GM12878 (cell line): ENCODE measurements at regions not wholly inside any gene's neighbourhood (a gene's known extent, or its start where the extent isn't known, plus 50 kb on each side); places are given as distances from the start of the nearest gene placed in this dataset.
A peak's percentile ranks its signal among the peaks of the same experiment; 100 is the strongest.

Experiments used
- ATAC-seq: fragments of 200-7000 bp; cut with Tn5 transposase; 3 replicates; pipeline ENCODE4 v1.9.1; 2020; ENCODE audit warnings: mild to moderate bottlenecking, moderate library complexity
- BruUV-seq: library from RNA; stranded (reverse); fragments of 400-500 nt; replicated peaks from 2 replicates; lab custom pipeline; 2021; lab: Mats Ljungman, UMichigan
- CTCF ChIA-PET: fragments of 300-600 bp; sonication (Branson Sonifier 250); formaldehyde crosslinking; extraction: SDS; loops from one replicate; lab custom pipeline; 2021; ENCODE audit warnings: inconsistent platforms; lab: Yijun Ruan, JAX
- POLR2A ChIA-PET: fragments of 350-600 bp; formaldehyde crosslinking; extraction: SDS; loops from one replicate; lab custom pipeline; 2021; ENCODE audit warnings: inconsistent platforms; lab: Charles Lee
- RAD21 ChIA-PET: fragments of 300-600 bp; sonication (Branson Sonifier 250); formaldehyde crosslinking; loops from one replicate; lab custom pipeline; 2023; ENCODE audit warnings: antibody characterized with exemption; ENCODE audit not compliant: unreplicated experiment; lab: Charles Lee
- SMC1A ChIA-PET: fragments of 300-600 bp; sonication (Branson Sonifier 250); formaldehyde crosslinking; loops from one replicate; lab custom pipeline; 2023; ENCODE audit not compliant: unreplicated experiment, uncharacterized antibody; lab: Charles Lee
- DNase-seq: peaks from one replicate; pipeline ENCODE4 v3.0.0-alpha.2; 2011; ENCODE audit warnings: low read depth, low spot score
- FAIRE-seq: peaks from 3 replicates; lab custom pipeline; 2011; peaks lifted over from hg19 to GRCh38; lab: Jason Lieb, UNC
- H2AFZ ChIP-seq: 2 replicates; pipeline ENCODE4 v1.6.0; 2011; ENCODE audit warnings: low read depth, low read length, control low read depth; ENCODE audit not compliant: control insufficient read depth
- H3K27ac ChIP-seq: 2 replicates; pipeline ENCODE4 v1.5.1; 2011; ENCODE audit warnings: control low read depth; ENCODE audit not compliant: control insufficient read depth, insufficient read depth
- H3K27me3 ChIP-seq, 2 experiments: replicated peaks in 1 of 2; 2 replicates each; pipeline versions ENCODE4 v1.6.0 to v1.6.1; 2011; ENCODE audit warnings: low read length in 1 of 2; ENCODE audit not compliant: control insufficient read depth in 2 of 2, insufficient read depth in 2 of 2
- H3K36me3 ChIP-seq, 2 experiments: 2 replicates each; pipeline ENCODE4 v1.5.1; 2011; ENCODE audit warnings: low read length in 1 of 2; ENCODE audit not compliant: control insufficient read depth in 2 of 2, insufficient read depth in 2 of 2
- H3K4me1 ChIP-seq: 2 replicates; pipeline ENCODE4 v1.6.1; 2011; ENCODE audit warnings: mild to moderate bottlenecking, low read length, moderate library complexity, mixed read lengths; ENCODE audit not compliant: control insufficient read depth, insufficient read depth
- H3K4me2 ChIP-seq: 2 replicates; pipeline ENCODE4 v1.6.0; 2011; ENCODE audit warnings: control low read depth; ENCODE audit not compliant: control insufficient read depth, insufficient read depth
- H3K4me3 ChIP-seq: fragments of 200-600 bp; sonication (generic); 2 replicates; pipeline ENCODE4 v1.5.1; 2016
- H3K79me2 ChIP-seq: 2 replicates; pipeline ENCODE4 v1.6.0; 2011; ENCODE audit warnings: low read length; ENCODE audit not compliant: control insufficient read depth, insufficient read depth
- H3K9ac ChIP-seq: 2 replicates; pipeline ENCODE4 v1.8.0; 2011; ENCODE audit warnings: low read length, control low read depth, mixed read lengths; ENCODE audit not compliant: control insufficient read depth, insufficient read depth
- H3K9me3 ChIP-seq: replicated peaks from 3 replicates; pipeline ENCODE4 v1.5.1; 2011; ENCODE audit warnings: mild to moderate bottlenecking, low read length; ENCODE audit not compliant: control insufficient read depth, insufficient read depth
- H4K20me1 ChIP-seq: 2 replicates; pipeline ENCODE4 v1.6.0; 2011; ENCODE audit not compliant: control insufficient read depth, insufficient read depth
- ATF7 ChIP-seq: fragments of 450-650 bp; IDR thresholded peaks from 2 replicates; pipeline ENCODE4 v1.6.1; 2016; ENCODE audit warnings: low read depth, mild to moderate bottlenecking
- BACH1 ChIP-seq: fragments of 450-650 bp; IDR thresholded peaks from 2 replicates; pipeline ENCODE4 v1.6.1; 2017; ENCODE audit warnings: mild to moderate bottlenecking, borderline replicate concordance
- CHD1 ChIP-seq: IDR thresholded peaks from 2 replicates; pipeline ENCODE4 v1.6.1; 2012; ENCODE audit warnings: low read depth, low read length, improper control_type of control experiment
- CHD2 ChIP-seq: IDR thresholded peaks from 2 replicates; pipeline ENCODE4 v1.6.1; 2011; ENCODE audit warnings: low read depth, low read length, improper control_type of control experiment, borderline replicate concordance
- CUX1 ChIP-seq: IDR thresholded peaks from 2 replicates; pipeline ENCODE4 v1.6.1; 2012; ENCODE audit warnings: improper control_type of control experiment, low read depth, low read length; ENCODE audit not compliant: insufficient replicate concordance
- GABPA ChIP-seq: IDR thresholded peaks from 2 replicates; pipeline ENCODE4 v1.6.1; 2014; ENCODE audit warnings: antibody characterized with exemption, low read depth, mild to moderate bottlenecking, inconsistent platforms
- HDGF ChIP-seq: fragments of 450-650 bp; IDR thresholded peaks from 2 replicates; pipeline ENCODE4 v1.6.1; 2016; ENCODE audit warnings: antibody characterized with exemption
- POLR2AphosphoS5 ChIP-seq: IDR thresholded peaks from 2 replicates; pipeline ENCODE4 v1.6.1; 2011; ENCODE audit warnings: mild to moderate bottlenecking, low read length, inconsistent platforms
- ZSCAN29 ChIP-seq: fragments of 450-650 bp; IDR thresholded peaks from 2 replicates; pipeline ENCODE4 v1.6.1; 2017; ENCODE audit warnings: mild to moderate bottlenecking, moderate library complexity
- WGBS: methylation state at CpG from one replicate; pipeline ENCODE4 v1.1.6; 2016; ENCODE audit warnings: low lambda C conversion rate; ENCODE audit not compliant: insufficient replicate concordance, insufficient coverage; ENCODE audit errors: missing lambda C conversion rate; 5-methylcytosine and 5-hydroxymethylcytosine counted together
- in situ Hi-C: fragments of 300-500 bp; cut with MboI; formaldehyde crosslinking; loops from 9 replicates; pipeline ENCODE4 v1.14.3; 2018; ENCODE audit warnings: mixed read lengths
- intact Hi-C: fragments of 100-400 bp; cut with micrococcal nuclease; formaldehyde crosslinking; loops from one replicate; pipeline ENCODE4 v1.14.2; 2022; ENCODE audit not compliant: unreplicated experiment
- TF ChIP-seq, protein P1 (sequence below): IDR thresholded peaks from 2 replicates; pipeline ENCODE4 v1.6.1; 2011; ENCODE audit warnings: low read depth, low read length, improper control_type of control experiment, borderline replicate concordance

DNA sequence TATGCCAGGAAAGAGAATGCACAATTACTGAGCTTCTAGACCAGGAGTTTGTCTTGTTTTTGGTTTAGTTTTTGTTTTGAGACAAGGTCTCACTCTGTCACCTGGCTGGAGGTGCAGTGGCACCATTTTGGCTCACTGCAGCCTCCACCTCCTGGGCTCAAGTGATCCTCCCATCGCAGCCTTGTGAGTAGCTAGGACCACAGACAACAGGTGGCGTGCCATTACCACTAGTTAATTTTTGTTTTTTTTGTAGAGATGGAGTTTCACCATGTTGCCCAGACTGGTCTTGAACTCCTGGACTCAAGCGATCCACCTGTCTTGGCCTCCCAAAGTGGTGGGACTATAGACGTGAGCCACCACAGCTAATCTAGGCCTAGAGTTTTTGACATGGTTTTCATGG lies 104.4 kb upstream of the CCDC54 start:
- DNase-seq: no peak
- intact Hi-C loops: loop anchor here (1.0 kb wide), 1 partner anchor 148 kb away; no protein-coding TSS in a partner anchor
- ChIA-PET SMC1A (interaction anchor here (1.0 to 5.4 kb wide), 4 partner anchors 12 to 271 kb away, joined by 3 to 20 read pairs (median 11); no protein-coding TSS in a partner anchor), RAD21 (interaction anchor here (4.1 kb wide), 1 partner anchor 148 kb away, joined by 27 read pairs; no protein-coding TSS in a partner anchor), POLR2A (no interaction called here), CTCF (interaction anchor here (0.6 to 3.6 kb wide), 13 partner anchors 13 to 1204 kb away, joined by 3 to 56 read pairs (median 4); no protein-coding TSS in a partner anchor)
- in situ Hi-C loops: no loop called here
- TF ChIP-seq CHD1 (no peak), POLR2AphosphoS5 (no peak), CUX1 (no peak), ATF7 (no peak), BACH1 (no peak), CHD2 (no peak), HDGF (no peak), ZSCAN29 (no peak), GABPA (no peak)
- TF ChIP-seq, protein P1, sequence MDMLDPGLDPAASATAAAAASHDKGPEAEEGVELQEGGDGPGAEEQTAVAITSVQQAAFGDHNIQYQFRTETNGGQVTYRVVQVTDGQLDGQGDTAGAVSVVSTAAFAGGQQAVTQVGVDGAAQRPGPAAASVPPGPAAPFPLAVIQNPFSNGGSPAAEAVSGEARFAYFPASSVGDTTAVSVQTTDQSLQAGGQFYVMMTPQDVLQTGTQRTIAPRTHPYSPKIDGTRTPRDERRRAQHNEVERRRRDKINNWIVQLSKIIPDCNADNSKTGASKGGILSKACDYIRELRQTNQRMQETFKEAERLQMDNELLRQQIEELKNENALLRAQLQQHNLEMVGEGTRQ: no peak
- no peaks in the 10 kb centered on the region for H4K20me1 ChIP-seq
- H3K4me2 ChIP-seq: no peak overlapping the region
- 0 out of 3 replicates have a peak, but pooled peaks have one; percentile 27 for ATAC-seq
- FAIRE-seq: no peak
- no peak overlapping the region for H3K4me3 ChIP-seq
- H3K27ac ChIP-seq: no peak overlapping the region
- no peaks in the 10 kb centered on the region for H3K9me3 ChIP-seq
- H3K36me3 ChIP-seq: no peaks in the 10 kb centered on the region
- no peak overlapping the region for H3K9ac ChIP-seq
- H2AFZ ChIP-seq: no peak overlapping the region
- BruUV-seq: no TSS peak
- no peaks in the 10 kb centered on the region for H3K79me2 ChIP-seq
- no peaks in the 10 kb centered on the region; a peak in 1 of 4 replicates for H3K27me3 ChIP-seq
- no peaks in the 10 kb centered on the region for H3K4me1 ChIP-seq
- WGBS: 63% methylated on average over 4 of the region's 4 CpGs
